HG03025 (cell line): ENCODE measurements at regions not wholly inside any gene's neighbourhood (a gene's known extent, or its start where the extent isn't known, plus 50 kb on each side); places are given as distances from the start of the nearest gene placed in this dataset.
"Not testable (repeated sequence)": the region's sequence is repeated elsewhere in the genome, so short reads cannot be mapped to it uniquely, and the experiment has no call there.

Experiments
- ATAC-seq: cut with Tn5 transposase; IDR thresholded peaks from one replicate; pipeline ENCODE4 v1.9.1; 2021; ENCODE audit warnings: mild to moderate bottlenecking, moderate library complexity; ENCODE audit not compliant: unreplicated experiment, low FRiP score

DNA sequence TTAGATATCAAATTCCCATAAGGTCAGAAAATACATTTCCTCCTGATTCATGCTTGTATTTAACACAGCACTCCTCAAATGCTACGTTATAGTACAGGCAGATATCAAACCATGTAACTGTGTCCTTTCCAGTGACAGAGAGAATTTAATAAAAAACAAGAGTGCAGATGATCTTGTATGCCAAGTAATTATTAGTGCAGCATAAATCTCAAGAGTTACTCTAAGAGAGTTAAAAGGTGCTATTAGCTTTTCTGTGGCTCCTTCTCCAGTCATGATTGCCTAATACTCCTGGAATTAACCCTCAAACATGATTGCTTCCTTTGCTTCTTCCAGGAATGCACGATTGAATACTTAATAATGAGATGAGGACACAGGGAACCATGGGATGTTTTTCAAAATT is 413.0 kb upstream of the DPH6 start:
- no peak for ATAC-seq

GRCh38 chr15:35963326-35963725 is 417.4 kb upstream of the DPH6 start:
- ATAC-seq = no peak

DNA sequence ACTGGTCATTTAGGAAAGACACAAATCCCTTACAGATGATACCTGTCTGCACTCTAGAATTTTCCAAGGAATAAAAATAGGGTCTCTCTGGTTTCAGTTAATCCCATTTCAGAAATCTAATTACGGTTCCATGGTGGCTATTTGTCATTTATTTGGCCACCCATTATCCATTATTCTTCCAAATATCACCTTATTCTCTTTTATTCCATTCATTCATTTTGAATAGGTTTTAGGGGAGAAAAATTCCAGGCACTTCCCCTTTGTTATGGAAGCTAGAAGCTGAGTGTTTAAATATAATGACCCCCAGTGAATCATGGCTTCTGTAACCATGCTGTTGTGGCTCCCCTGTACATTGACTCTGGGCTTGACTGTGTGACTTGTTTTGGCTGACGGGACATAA is 420.8 kb upstream of the DPH6 start:
- ATAC-seq = no peak

- ATAC-seq = not testable (repeated sequence)
Measured at GRCh38 chr15:35967968-35968367, 422.0 kb upstream of the DPH6 start.

DNA sequence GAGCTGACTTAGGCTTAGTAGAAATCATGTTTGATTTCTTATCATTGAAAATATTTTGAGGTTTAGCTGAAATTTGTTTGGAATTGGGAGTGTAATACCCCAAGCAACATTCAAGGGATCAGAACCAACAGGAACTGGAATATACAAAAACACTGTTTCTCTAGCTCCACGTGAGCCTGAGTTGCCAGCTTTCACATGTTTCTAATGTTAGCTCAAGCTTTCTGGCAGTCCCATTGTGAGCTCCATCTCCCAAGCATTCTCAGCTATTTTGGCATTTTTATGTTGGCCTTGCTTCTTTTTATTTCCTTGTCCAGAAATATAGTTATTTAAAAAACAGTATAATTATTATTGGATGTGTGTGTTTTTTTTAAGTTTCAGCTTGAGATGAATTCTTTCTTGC is 427.1 kb upstream of the DPH6 start:
- no peak for ATAC-seq

- ATAC-seq = no peak
Measured at GRCh38 chr15:35974052-35974451, 428.1 kb upstream of the DPH6 start.

- no peak for ATAC-seq
Measured at GRCh38 chr15:35975941-35976340, 430.0 kb upstream of the DPH6 start.

DNA sequence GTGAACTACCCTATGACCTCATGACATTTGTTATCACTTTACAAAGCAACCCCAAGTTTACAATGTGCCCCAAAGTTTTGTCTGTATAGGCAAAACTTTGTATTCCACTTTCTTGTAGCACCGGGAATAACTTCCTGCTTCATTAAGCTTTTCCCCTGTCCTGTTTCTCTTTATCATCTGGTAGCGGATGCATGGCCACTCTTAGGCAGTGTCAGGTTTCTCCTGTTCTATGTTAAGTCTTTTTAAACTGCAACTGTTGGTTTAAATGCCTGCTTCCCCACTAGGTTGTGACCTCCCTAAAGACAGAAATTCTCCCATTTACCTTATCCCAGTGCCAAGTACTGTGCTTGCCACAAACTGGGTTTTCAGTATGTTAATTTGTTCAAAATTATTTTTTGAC is 433.6 kb upstream of the DPH6 start:
- ATAC-seq = no peak

DNA sequence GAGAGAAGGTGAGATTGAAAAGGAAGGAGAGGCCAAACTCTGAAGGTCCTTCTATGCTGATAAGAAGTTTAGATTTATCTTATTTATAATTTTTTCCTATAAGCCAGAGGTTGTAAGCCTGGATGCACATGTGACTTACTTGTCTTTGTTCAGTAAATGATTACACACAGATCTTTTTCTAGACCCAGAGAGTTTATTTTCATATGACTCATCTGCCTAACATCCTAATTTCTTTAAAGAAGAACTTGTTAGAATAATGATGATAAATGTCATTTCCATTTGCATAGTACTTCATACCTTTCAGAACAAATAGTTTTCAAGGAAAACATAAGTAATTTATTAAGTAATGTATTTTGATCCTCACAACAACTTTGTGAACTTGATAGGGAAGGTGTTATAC is 434.8 kb upstream of the DPH6 start:
- no peak for ATAC-seq

GRCh38 chr15:35986191-35986721 is 440.3 kb upstream of the DPH6 start:
- ATAC-seq = no peak

DNA sequence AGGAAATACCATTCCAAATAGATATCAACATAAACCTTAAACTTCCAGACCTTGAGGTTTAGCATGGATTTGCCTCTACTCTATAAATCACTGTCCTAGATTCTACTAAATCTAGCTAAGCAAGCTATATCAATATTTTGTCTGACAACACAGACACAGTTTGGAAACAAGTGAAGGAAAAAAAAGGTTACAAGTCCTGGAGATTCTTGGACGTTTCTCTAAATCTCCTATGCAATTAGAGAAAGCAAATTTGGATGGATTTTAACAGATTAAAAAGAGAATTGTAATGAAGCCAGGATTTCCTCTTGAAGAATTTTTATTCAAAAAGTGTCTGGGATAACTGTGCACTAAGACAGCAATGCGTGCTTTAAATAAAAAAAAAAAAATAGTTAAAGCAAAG is 441.1 kb upstream of the DPH6 start:
- no peak for ATAC-seq

DNA sequence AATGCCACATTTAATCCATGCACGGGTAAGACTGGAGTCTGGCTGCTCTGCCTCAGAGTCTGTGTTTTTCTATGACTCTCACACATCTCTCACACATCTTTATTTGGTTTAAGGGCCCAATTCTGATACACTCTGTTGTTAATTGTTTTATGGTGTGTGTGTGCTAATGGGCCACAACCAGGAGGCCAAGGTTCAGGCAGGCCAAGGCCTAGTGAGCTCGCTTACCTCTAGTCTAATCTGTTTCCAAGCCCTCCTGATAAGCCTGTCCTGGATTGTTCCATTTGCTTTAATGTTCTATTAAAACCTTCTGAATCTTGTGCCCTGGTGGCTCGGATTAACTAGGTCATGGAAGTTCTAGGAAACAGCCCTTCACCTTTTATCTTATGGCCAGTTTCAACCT is 445.4 kb upstream of the DPH6 start:
- no peak for ATAC-seq

- ATAC-seq = no peak
Measured at GRCh38 chr15:35992791-35993190, 446.8 kb upstream of the DPH6 start.

GRCh38 chr15:35993196-35993595 is 447.2 kb upstream of the DPH6 start:
- ATAC-seq = no peak

DNA sequence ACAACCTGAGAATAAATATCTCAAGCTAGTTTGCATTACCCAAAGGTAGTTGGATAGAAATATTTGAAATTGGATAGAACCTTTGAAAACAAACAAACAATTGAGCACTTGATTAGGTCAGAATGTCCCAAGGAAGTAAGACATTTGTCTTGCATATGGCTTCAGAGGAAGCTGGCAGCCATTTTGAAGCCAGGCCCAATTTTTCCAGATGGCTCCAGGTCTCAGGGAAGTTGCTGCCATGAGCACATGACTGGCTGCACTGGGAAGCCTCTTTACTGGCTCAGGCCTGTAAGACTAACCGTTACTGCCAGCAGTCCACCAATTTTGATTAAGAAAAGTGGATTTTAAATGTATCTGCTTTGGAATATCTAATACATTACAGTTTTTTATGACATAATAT is 448.9 kb upstream of the DPH6 start:
- no peak for ATAC-seq

DNA sequence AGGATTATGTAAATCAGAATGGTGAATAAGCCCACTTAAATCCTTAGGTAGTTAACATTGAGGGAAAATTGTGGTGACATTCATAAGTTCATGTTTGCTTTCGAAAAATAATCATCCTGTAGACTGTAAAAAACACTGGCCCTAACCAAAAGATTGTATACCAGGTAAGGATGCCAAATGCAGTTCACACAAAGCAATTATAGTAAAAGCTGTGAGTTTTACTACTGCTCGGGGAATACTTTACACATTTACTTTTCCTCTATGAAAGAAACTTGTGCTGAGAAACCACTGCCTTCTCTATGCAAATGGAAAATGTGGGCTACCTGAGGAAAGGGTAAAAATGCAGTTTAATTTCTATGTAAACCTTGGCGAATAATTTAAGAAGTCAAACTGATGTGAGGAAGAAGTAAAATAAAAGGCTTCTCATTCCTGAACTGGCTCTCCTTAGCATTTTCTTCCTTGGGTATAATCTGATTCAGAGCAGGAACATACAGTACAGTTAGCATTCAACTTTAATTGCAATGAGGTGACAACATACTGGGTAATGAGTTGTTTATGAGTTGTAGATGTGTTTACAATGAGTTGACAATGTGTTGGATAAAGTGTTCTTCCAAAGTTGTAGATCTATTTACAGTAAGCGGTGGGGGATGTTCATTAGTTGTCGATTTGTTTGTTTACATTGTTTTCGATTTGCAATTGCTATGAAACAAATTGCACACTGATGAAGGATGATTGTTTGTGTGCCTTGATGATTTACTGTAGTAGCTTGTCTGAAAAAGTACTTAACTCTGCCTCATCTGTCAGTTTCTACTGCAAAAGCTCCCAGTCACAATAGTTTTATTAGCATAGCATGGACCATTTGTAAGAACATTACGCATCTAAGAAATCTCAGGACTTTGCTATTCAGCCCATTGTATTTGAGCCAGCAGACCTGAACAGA is 453.0 kb upstream of the DPH6 start:
- ATAC-seq = no peak

DNA sequence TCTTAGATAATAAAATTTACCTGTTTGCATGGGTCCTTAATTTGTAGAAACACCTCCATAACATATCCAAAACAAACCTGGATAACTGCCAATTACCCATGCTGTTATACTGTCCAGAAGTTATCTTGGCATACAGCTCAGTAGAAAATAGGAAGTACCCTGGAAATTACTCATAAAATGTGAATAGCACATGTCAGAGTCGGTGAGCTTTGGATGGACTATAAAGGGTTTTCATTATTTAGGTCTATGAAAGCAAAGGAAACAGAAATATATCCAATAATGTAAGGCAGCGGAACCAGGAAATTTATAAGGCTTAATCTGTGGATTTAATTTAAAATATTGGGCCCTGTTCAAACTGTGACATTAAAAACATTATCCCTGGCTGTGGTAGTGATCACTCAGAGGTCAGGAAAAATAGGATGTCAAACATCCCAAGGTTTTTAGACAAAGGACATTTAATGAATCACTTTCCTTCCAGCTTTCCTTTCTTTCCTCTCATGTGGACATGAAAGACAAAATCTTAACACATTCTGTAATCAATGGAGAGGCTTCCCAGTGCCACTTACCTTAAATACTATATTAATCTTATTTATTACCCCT is 459.0 kb upstream of the DPH6 start:
- no peak for ATAC-seq

DNA sequence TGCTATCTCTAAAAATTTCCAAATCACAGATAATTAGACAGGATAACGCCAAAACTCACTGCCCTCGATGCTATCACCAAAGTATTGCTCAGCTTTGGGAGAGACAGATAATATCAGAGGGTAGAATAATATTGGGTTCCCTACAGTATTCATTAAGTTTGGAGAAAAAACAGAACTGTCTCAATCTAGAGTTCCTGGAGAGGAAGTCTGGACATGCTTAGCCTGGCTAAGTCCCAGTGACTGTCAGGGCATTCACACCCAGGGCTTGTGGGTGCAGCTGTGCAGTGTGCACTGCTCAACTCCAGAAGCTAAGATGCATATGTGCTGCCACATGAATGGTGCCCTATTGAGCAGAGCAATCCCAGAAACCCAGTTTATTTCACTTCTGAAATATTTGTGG is 459.6 kb upstream of the DPH6 start:
- no peak for ATAC-seq

GRCh38 chr15:36007699-36008098 is 461.7 kb upstream of the DPH6 start:
- ATAC-seq = no peak

GRCh38 chr15:36008719-36009118 is 462.8 kb upstream of the DPH6 start:
- no peak for ATAC-seq

- no peak for ATAC-seq
Measured at GRCh38 chr15:36024031-36024688, 478.2 kb upstream of the DPH6 start.
